ENCODE measurements at regions not wholly inside any gene's neighbourhood (a gene's known extent, or its start where the extent isn't known, plus 50 kb on each side); places are given as distances from the start of the nearest gene placed in this dataset.

- intact Hi-C loops (cut with DNase I): no loop called here
- H3K27ac ChIP-seq: no peak overlapping the region
- no peaks in the 10 kb centered on the region for H3K27me3 ChIP-seq (ENCODE audit: insufficient read depth in 3 of 3, low read length in 2 of 3)
- H3K4me3 ChIP-seq: no peak overlapping the region
- no peaks in the 10 kb centered on the region for H3K4me1 ChIP-seq
- no peak for DNase-seq
- no peaks in the 10 kb centered on the region for H3K36me3 ChIP-seq (ENCODE audit: insufficient read depth in 1 of 2, low read depth in 1 of 2)
- 69 to 71% (median 71%) methylated on average over 1 of the region's 1 CpG for WGBS, 3 donors
- H3K9me3 ChIP-seq: no peaks in the 10 kb centered on the region
- no peak for ATAC-seq
- no peak for TF ChIP-seq CTCF (IDR thresholded peaks at IDR 0.05)
These were observed 843.3 kb upstream of the CDH10 start for GRCh38 chr5:25488119-25488518.

- H3K27ac ChIP-seq: no peak overlapping the region
- TF ChIP-seq CTCF (IDR thresholded peaks at IDR 0.05): no peak
- intact Hi-C loops (cut with DNase I): no loop called here
- no peaks in the 10 kb centered on the region for H3K27me3 ChIP-seq (ENCODE audit: insufficient read depth in 3 of 3, low read length in 2 of 3)
- 90 to 91% (median 90%) methylated on average over 4 of the region's 4 CpGs for WGBS, 3 donors
- H3K4me1 ChIP-seq: no peaks in the 10 kb centered on the region
- no peak for DNase-seq
- no peak for ATAC-seq
- H3K4me3 ChIP-seq: no peak overlapping the region
- H3K36me3 ChIP-seq (ENCODE audit: insufficient read depth in 1 of 2, low read depth in 1 of 2): no peaks in the 10 kb centered on the region
- H3K9me3 ChIP-seq: no peaks in the 10 kb centered on the region
These were observed 839.6 kb upstream of the CDH10 start for GRCh38 chr5:25484391-25484790.

DNA sequence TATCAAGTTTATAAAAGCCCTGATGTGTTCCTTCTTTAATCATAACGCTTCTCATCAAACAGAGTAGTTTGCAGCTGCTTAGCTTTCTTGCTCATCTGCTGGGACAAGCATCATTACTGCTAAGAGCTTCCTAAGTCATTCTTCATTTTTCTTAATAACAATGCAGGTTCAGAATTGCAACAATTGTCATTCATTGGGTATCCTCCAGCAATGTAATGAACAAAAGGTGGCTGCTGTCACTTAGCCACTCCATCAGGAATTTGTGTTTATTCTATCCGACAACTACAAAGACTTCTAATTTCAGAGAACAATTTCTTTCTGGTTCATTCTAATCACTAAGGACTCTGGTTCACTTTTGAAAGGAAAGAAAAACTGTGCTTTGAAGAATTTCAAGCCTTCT lies 836.7 kb upstream of the CDH10 start:
- H3K27ac ChIP-seq: no peak overlapping the region
- no peaks in the 10 kb centered on the region for H3K27me3 ChIP-seq (ENCODE audit: insufficient read depth in 3 of 3, low read length in 2 of 3)
- H3K36me3 ChIP-seq (ENCODE audit: insufficient read depth in 1 of 2, low read depth in 1 of 2): no peaks in the 10 kb centered on the region
- WGBS, 3 donors: 59 to 66% (median 66%) methylated on average over 2 of the region's 2 CpGs
- intact Hi-C loops (cut with DNase I): no loop called here
- no peak for TF ChIP-seq CTCF (IDR thresholded peaks at IDR 0.05)
- H3K9me3 ChIP-seq: peaks cover 6% of the 10 kb centered on the region
- H3K4me3 ChIP-seq: no peak overlapping the region
- no peak for ATAC-seq
- DNase-seq: no peak
- H3K4me1 ChIP-seq: no peaks in the 10 kb centered on the region

DNA sequence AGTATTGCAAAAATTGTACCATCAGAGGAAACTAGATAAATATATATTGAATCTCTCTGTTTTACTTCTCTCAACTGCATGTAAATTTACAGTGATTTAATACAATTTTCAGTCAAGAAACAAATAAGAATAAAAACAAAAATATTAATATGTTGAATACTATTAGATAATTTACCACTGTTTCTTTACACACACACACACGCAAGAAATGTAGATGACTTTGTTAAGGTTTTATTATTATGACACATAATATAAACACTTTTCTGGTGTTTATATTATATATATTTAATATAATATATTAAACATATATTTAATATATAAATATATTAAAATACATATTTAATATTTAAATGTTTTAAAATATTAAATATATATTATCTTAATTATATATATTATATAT lies 814.3 kb upstream of the CDH10 start:
- DNase-seq: no peak

More for the DNA sequence above, 814.3 kb upstream of the CDH10 start:
- 93 to 98% (median 95%) methylated on average over 1 of the region's 1 CpG for WGBS, 3 donors
- Histone ChIP-seq H3K4me1 (no peaks in the 10 kb centered on the region), H3K4me3 (no peak overlapping the region), H3K36me3 (ENCODE audit: insufficient read depth in 1 of 2, low read depth in 1 of 2) (no peaks in the 10 kb centered on the region), H3K9me3 (no peaks in the 10 kb centered on the region), H3K27ac (no peak overlapping the region), H3K27me3 (ENCODE audit: insufficient read depth in 3 of 3, low read length in 2 of 3) (no peaks in the 10 kb centered on the region)
- no peak for TF ChIP-seq CTCF (IDR thresholded peaks at IDR 0.05)
- intact Hi-C loops (cut with DNase I): no loop called here
- no peak for ATAC-seq

Data from psoas muscle (tissue), 7 donors.